ENCODE measurements at regions not wholly inside any gene's neighbourhood (a gene's known extent, or its start where the extent isn't known, plus 50 kb on each side); places are given as distances from the start of the nearest gene placed in this dataset.

DNA sequence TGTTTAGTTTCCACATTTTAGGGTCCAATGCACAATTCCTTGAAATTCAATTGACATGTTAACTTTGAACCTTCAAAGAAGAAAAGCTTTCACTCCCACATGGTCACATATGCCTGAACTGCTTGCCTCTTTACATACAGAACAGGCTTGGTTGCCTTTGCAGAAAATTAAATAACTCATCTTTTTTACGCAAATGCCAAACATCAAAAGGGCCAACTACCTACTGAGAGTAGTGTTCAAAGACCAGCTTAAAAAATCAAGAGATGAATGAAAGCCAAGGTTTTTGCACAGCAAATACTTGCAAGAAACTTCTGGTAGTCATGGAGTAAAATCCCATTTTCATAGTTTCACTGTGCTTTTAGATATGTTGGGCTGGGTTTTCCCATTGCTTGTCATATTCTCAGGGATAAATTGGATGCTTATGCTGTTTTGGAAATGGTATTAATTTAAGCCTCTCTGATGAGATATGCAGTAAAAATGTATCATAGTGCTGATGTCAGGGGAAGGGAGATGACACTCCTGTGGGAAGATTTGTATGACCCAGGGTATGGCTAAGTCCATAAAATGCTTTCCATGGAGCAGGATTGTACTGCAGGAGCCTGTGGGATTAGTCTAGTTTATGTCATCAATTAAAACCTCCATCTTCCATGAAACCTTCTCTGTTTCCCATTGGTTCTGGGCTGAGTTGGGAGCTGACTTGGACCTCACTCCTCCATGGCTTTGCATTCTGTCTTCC lies 60.6 kb upstream of the DARS1 start:
- TF ChIP-seq, protein P1, sequence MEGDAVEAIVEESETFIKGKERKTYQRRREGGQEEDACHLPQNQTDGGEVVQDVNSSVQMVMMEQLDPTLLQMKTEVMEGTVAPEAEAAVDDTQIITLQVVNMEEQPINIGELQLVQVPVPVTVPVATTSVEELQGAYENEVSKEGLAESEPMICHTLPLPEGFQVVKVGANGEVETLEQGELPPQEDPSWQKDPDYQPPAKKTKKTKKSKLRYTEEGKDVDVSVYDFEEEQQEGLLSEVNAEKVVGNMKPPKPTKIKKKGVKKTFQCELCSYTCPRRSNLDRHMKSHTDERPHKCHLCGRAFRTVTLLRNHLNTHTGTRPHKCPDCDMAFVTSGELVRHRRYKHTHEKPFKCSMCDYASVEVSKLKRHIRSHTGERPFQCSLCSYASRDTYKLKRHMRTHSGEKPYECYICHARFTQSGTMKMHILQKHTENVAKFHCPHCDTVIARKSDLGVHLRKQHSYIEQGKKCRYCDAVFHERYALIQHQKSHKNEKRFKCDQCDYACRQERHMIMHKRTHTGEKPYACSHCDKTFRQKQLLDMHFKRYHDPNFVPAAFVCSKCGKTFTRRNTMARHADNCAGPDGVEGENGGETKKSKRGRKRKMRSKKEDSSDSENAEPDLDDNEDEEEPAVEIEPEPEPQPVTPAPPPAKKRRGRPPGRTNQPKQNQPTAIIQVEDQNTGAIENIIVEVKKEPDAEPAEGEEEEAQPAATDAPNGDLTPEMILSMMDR (IDR thresholded peaks at IDR 0.05): no peak
- no peak for TF ChIP-seq ATF2 (CRISPR knock-in tag; IDR thresholded peaks at IDR 0.05; ENCODE audit: borderline replicate concordance, low read depth)
- TF ChIP-seq USF2 (CRISPR knock-in tag; IDR thresholded peaks at IDR 0.05): no peak
- no peak for TF ChIP-seq CREB1 (CRISPR knock-in tag; IDR thresholded peaks at IDR 0.05)
- TF ChIP-seq TEAD4 (CRISPR knock-in tag; IDR thresholded peaks at IDR 0.05): no peak
- TF ChIP-seq, protein P2, sequence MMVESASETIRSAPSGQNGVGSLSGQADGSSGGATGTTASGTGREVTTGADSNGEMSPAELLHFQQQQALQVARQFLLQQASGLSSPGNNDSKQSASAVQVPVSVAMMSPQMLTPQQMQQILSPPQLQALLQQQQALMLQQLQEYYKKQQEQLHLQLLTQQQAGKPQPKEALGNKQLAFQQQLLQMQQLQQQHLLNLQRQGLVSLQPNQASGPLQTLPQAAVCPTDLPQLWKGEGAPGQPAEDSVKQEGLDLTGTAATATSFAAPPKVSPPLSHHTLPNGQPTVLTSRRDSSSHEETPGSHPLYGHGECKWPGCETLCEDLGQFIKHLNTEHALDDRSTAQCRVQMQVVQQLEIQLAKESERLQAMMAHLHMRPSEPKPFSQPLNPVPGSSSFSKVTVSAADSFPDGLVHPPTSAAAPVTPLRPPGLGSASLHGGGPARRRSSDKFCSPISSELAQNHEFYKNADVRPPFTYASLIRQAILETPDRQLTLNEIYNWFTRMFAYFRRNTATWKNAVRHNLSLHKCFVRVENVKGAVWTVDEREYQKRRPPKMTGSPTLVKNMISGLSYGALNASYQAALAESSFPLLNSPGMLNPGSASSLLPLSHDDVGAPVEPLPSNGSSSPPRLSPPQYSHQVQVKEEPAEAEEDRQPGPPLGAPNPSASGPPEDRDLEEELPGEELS (CRISPR knock-in tag; IDR thresholded peaks at IDR 0.05): no peak
- no peak for TF ChIP-seq ZNF232 (CRISPR knock-in tag; IDR thresholded peaks at IDR 0.05)
- no peak for TF ChIP-seq HMGA2 (CRISPR knock-in tag; IDR thresholded peaks at IDR 0.05)
- no peak for TF ChIP-seq IRF2 (CRISPR knock-in tag; IDR thresholded peaks at IDR 0.05; ENCODE audit: borderline replicate concordance, low read depth)
- TF ChIP-seq SOX15 (CRISPR knock-in tag; IDR thresholded peaks at IDR 0.05): no peak
- no peak for TF ChIP-seq NR3C1 (CRISPR knock-in tag; conservative IDR thresholded peaks at IDR 0.05; ENCODE audit: low read depth)

Measured in WTC11 (cell line).